Lower leg skin (tissue), 3 donors: ENCODE measurements at regions not wholly inside any gene's neighbourhood (a gene's known extent, or its start where the extent isn't known, plus 50 kb on each side); places are given as distances from the start of the nearest gene placed in this dataset.

ENCODE experiments used
- CTCF ChIP-seq, 3 donors: fragments of 450-650 bp; IDR thresholded peaks; one replicate each; pipeline ENCODE4 v1.5.1; 2016; ENCODE audit warnings: antibody characterized with exemption in 3 of 3, mild to moderate bottlenecking in 3 of 3, moderate library complexity in 2 of 3
- POLR2A ChIP-seq, 2 donors: fragments of 450-650 bp; IDR thresholded peaks; one replicate each; pipeline ENCODE4 v1.6.1; 2016 to 2017; ENCODE audit warnings: antibody characterized with exemption in 2 of 2, mild to moderate bottlenecking in 1 of 2, moderate library complexity in 1 of 2

GRCh38 chr2:9060819-9061218, 57.3 kb upstream of the MBOAT2 start:
- no peak for TF ChIP-seq POLR2A (IDR thresholded peaks at IDR 0.05)
- no peak for TF ChIP-seq CTCF (IDR thresholded peaks at IDR 0.05)
